GM21423 (cell line): ENCODE measurements at regions not wholly inside any gene's neighbourhood (a gene's known extent, or its start where the extent isn't known, plus 50 kb on each side); places are given as distances from the start of the nearest gene placed in this dataset.

Experiments used
- ATAC-seq: cut with Tn5 transposase; IDR thresholded peaks from one replicate; pipeline ENCODE4 v1.9.1; 2021; ENCODE audit warnings: mild to moderate bottlenecking, moderate library complexity; ENCODE audit not compliant: unreplicated experiment

DNA sequence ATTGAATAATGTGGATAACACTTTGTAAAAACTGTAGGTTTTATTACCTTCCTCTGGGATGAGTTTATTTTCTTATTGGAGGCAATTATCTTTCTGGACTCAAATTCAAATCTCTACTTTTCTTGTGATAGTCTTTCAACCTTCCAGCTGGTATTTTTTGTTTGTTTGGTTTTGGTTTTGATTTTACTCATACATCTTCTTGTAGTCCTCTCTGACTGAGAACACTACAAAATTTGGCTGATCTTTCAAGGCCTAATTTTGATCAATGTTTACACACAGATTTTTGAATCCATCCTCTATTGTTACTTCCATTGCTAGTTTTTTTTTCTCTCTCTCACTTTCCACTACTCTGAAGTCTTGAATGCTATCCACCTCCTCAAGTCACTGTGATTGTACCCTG lies 303.8 kb upstream of the NECTIN3 start:
- no peak for ATAC-seq

DNA sequence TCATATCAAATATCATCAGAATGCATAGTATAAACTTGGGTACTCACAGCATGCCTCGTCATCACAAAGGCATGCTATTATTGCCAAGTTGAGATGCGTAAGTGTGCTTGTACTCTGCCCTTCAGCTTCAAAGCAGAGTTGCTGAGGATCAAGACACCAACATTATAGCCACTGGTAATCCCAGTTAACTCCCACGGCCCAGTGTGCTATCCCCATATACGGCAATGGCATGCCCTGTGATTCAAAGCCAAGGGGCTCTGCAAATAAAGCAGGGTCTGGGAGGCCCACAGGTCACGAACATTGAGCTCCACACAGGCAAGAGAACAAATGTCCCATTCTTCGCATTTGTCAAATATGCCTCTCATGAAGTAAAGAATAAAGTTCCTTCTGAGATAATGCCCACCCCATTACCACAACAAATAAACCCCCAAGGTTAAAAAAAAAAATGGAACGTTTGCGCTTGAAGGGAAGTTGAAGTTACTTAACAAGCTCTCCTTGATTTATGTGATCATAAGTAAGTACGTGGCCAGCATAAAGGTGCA lies 298.1 kb upstream of the NECTIN3 start:
- no peak for ATAC-seq

DNA sequence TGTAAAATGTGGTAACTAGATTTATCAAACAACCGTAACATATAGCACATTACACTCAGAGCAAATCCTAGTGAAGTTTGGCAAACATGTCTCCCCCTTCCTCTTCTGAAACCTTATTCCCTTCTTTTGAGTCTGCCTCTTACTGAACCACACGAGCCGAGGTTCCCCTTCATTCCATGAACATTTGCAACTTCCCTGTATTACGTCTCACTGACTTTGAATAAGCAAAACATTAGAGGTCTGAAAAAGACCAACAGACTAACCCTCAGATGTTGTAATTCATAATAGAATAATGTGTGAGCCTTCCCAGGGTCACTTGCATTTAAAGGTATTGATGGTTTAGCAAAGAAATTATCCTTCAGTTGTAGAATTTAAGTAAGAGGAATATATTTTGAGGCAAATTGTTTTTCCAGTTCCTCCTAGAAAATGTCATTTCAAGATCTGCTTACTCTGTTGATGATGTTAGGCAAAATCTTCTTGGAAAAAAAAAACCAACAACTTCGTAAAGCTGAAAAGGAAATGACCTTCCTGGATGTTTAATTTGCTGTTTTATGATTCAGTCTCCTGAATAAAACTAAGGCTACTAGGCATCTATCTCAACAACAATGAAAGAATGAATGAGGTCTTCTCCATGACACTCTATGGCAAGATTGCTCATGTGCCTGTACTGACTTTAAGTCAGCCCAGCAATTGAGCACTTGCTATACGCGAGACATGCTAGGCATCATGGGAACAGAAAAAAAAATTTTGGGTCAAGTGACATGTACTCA lies 296.9 kb upstream of the NECTIN3 start:
- ATAC-seq, result no peak

- ATAC-seq, result no peak
These were observed 292.0 kb upstream of the NECTIN3 start for GRCh38 chr3:110779581-110779980.

DNA sequence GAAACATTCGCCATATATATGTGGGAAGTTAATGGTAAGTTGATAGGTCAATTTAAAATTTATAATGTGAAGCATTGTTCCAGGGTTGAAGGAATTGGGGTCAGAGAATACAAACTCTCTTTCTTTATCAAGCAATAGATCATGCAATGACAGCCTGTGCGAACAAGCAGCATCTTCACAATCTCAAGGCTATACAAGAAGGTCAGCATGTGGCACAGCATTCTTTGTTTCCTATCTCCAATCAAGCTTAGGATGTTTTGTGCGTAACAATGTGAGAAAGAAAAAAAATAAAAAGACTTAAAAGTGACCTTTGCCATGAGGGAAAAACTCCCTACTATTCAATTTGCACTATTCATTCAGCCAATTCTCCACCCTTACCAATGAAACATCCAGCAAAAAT lies 288.1 kb upstream of the NECTIN3 start:
- ATAC-seq, result no peak

DNA sequence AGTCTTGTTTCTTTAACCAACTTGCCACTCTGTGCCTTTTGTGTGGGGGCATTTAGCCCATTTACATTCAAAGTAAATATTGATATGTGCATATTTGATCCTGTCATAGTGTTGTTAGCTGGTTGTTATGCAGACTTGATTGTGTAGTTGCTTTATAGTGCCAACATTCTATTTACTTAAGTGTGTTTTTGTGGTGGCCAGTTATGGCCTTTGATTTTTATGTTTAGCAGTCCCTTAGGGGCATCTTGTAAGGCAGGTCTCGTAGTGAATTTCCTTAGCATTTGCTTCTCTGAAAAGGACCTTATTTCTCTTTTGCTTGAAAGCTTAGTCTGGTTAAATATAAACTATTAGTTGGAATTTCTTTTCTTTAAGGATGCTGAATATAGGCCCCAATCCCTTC lies 282.8 kb upstream of the NECTIN3 start:
- ATAC-seq, result no peak

GRCh38 chr3:110789315-110789714 lies 282.3 kb upstream of the NECTIN3 start:
- ATAC-seq, result no peak

- no peak for ATAC-seq
These were observed 281.0 kb upstream of the NECTIN3 start for GRCh38 chr3:110790631-110791030.

DNA sequence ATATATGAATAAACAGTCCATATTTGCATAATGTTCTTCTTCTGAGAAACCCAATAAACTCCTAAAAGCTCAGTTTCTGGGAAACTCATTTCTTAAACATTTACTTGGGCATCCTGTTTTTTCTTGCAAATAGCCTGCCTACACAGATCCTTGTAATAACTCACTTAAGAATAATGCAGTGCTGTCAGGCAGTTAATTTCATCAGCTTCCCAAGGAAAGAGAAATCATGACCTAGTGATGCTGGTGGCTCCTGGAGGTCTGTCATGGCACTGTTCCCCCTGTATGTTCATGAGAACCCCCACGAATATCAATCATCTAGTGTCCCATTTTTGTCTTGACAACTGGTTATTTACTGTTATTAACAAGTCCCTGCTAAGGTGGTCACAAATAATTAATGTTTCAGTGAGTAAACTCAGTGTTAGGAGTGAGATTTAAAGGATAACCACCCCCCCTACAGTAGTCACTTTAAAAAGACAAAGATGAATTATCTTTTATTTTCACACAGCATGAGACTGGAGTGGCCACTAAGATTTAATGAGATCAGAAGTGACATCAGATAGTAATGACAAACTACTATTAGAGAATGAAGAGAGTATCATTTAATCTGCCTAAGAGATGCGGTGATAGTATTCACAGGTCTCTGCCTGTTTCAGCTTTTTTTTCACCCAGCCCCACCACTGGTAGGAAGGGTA lies 279.5 kb upstream of the NECTIN3 start:
- no peak for ATAC-seq

- no peak for ATAC-seq
These were observed 278.0 kb upstream of the NECTIN3 start for GRCh38 chr3:110793611-110794010.

DNA sequence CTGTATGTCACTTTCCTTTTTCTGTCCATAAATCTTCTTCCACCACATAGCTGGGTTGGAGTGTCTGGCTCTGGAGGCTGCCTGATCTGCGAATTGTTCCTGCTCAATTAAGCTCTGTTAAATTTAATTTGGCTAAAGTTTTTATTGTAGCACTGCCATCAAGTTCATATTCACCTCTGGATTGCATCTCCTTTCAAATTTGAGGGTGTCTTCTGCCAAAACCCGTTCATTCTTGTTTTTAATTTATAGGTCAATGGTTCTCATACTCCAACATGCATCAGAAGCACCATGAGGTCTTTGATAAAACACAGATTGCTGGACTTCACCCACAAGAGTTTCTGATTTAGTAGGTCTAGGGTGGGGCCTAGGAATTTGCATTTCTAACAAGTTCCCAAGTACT lies 276.5 kb upstream of the NECTIN3 start:
- no peak for ATAC-seq

- ATAC-seq, result no peak
These were observed 272.3 kb upstream of the NECTIN3 start for GRCh38 chr3:110799271-110799670.

DNA sequence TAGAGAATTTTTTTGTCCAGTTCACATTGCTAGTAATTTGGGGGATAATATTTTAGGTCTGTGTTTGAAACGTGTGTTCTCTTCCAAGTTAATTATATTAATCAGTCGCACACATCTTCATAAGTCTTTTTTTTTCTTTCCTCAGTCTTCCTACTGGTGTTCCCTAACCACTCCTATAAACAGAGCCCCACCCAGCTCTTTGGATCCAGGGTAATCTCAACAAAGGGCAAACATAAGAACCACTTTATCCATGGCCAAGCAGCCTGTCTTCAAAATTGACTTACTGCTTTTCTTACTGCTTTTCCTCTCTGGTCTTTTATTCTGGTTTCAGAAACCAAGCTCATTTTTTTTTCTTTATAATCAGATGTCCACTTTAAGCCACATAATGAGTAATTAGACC lies 266.8 kb upstream of the NECTIN3 start:
- no peak for ATAC-seq

- ATAC-seq, result no peak
These were observed 264.7 kb upstream of the NECTIN3 start for GRCh38 chr3:110806924-110807323.

DNA sequence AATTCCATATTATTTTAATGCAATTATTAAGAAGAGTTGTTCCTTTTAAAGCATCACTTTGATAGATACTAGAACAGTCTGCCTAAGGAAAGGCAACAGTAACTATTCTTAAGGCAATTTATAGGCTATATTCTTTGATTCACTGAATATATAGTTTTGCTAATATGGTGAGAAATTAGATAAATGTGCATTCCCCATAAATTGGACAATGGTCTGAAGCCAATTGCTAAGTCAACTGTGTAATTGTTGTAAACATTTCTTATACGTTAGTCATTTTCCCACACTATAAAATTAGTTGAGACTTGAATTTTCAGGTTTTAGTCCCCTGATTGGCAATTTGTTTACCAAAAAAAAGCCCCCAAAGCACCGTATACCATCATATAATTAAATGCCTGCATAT lies 263.0 kb upstream of the NECTIN3 start:
- no peak for ATAC-seq

- ATAC-seq, result no peak
These were observed 261.3 kb upstream of the NECTIN3 start for GRCh38 chr3:110810356-110810755.

DNA sequence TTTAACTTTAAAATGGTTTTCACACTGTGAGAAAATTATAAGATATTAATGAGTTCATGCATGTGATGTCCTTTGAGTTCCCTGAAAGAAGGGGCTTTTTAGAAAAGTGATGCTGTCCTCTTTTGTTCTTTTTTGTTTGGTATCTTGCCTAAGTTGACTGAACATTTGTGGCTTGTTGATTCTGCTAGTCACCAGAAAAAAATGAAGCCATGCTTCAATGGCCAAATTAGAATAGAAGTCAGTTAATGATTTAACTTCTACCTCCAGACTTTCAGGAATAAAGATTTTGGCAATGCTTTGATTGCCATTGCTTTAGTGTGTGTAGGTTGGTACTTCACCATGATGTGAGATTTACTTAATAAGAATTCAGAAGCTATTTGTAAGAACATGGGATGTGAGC lies 260.6 kb upstream of the NECTIN3 start:
- no peak for ATAC-seq

- no peak for ATAC-seq
These were observed 258.1 kb upstream of the NECTIN3 start for GRCh38 chr3:110813541-110813940.

DNA sequence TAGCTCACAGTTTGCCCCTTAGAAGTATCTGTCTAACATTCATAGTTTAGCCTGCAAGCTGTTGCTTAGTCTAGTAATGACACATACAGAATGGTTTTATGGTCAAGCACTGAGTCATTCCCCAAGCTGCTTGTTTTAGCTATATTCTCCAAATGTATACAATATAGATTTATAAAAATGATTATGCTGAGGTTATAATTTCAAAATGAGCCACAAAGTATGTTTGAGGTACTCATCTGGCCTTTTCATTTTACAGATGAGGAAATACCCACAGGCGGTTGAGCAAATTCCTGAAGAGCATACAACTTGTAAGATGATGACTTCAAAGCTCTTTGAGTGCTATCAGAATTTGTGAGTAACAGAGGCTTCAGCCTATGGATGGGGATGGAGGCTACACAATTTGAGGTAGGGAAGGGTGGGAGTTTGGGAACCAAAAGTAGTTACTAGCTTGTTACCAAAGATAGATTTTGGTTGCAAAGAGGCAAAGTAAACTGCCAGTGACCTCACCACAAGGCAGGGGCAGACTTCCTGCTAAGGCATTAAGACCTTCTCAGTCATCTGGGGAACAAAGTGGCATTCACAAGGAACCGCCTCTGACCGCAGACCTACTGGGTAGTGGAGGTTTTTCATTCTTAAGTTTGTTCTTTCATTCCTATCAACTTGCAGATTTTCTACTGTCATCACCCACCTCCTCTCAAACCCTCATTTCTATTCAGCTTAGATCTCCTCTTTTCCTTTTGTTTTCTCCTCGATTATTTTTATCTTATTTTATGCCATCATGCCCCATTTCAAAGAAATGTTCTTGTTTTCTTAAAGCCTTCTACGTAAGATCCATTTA lies 257.2 kb upstream of the NECTIN3 start:
- peak; percentile 78 for ATAC-seq

- ATAC-seq, result no peak
These were observed 256.5 kb upstream of the NECTIN3 start for GRCh38 chr3:110815008-110815583.

DNA sequence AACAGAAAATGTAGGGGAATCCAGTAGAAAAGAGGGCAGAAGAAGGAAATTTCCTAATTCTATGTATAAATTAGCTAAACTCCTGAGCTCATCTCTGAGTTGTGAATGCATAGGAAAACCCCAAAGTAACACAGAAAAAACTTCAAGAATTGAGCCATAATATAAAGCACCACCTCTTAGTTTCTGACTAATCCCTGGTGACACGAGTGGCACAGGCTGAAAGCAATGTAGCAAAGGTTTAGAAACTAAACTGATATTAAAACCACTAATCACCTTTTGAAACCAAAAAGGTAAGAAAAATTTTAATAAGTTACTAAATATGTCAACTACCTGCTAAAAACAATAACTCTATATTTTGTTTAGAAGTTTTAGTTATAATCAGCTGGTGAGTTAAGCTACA lies 255.6 kb upstream of the NECTIN3 start:
- peak; percentile 47 for ATAC-seq
